ENCODE measurements at regions not wholly inside any gene's neighbourhood (a gene's known extent, or its start where the extent isn't known, plus 50 kb on each side); places are given as distances from the start of the nearest gene placed in this dataset.
"Not testable (repeated sequence)": the region's sequence is repeated elsewhere in the genome, so short reads cannot be mapped to it uniquely, and the experiment has no call there.

DNA sequence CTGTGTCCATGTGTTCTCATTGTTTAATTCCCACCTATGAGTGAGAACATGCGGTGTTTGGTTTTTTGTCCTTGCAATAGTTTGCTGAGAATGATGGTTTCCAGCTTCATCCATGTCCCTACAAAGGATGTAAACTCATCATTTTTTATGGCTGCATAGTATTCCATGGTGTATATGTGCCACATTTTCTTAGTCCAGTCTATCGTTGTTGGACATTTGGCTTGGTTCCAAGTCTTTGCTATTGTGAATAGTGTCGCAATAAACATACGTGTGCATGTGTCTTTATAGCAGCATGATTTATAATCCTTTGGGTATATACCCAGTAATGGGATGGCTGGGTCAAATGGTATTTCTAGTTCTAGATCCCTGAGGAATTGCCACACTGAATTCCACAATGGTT lies 114.2 kb upstream of the ZNF195 start:
- H2BK120ac ChIP-seq (ENCODE audit: low read depth, low read length); H3K4me1 ChIP-seq (ENCODE audit: control insufficient read depth in 2 of 2, insufficient read depth in 1 of 2, low read depth in 1 of 2, low read length in 2 of 2); H3K4ac ChIP-seq (ENCODE audit: low read length); H3K36me3 ChIP-seq (replicated peaks in 1 of 2; ENCODE audit: control insufficient read depth in 2 of 2, insufficient read depth in 2 of 2, low read length in 2 of 2); H3K27me3 ChIP-seq (ENCODE audit: control insufficient read depth in 3 of 3, insufficient read depth in 3 of 3, low read depth in 1 of 3, low read length in 3 of 3); H3K23ac ChIP-seq (ENCODE audit: low read depth, low read length, poor library complexity); H3K9ac ChIP-seq (ENCODE audit: low read depth, low read length, poor library complexity); H2AK5ac ChIP-seq (ENCODE audit: low read depth, low read length); H2BK12ac ChIP-seq (ENCODE audit: low read length); H3K18ac ChIP-seq (ENCODE audit: low read length); H3K4me3 ChIP-seq (ENCODE audit: low read length in 2 of 2); H2BK5ac ChIP-seq (ENCODE audit: low read length); H2AFZ ChIP-seq (ENCODE audit: low read length); H4K8ac ChIP-seq (ENCODE audit: low read depth, low read length); H2BK15ac ChIP-seq (ENCODE audit: low read length); H3K9me3 ChIP-seq (replicated peaks in 1 of 2; ENCODE audit: control insufficient read depth in 2 of 2, insufficient read depth in 1 of 2, low read depth in 1 of 2, low read length in 2 of 2); DNase-seq (ENCODE audit: low spot score); H4K91ac ChIP-seq (ENCODE audit: low read depth, low read length, poor library complexity); H3K4me2 ChIP-seq (ENCODE audit: insufficient read depth, low read length, poor library complexity, severe bottlenecking); H3K27ac ChIP-seq (replicated peaks; ENCODE audit: low read length); H3K79me1 ChIP-seq (ENCODE audit: low read depth, low read length); H3K14ac ChIP-seq (ENCODE audit: low read length): not testable (repeated sequence)
- WGBS, 2 donors (ENCODE audit: extremely low coverage in 2 of 2, insufficient read length in 2 of 2, insufficient replicate concordance in 1 of 2) = no CpG with 5 or more reads among the region's 4 CpGs

DNA sequence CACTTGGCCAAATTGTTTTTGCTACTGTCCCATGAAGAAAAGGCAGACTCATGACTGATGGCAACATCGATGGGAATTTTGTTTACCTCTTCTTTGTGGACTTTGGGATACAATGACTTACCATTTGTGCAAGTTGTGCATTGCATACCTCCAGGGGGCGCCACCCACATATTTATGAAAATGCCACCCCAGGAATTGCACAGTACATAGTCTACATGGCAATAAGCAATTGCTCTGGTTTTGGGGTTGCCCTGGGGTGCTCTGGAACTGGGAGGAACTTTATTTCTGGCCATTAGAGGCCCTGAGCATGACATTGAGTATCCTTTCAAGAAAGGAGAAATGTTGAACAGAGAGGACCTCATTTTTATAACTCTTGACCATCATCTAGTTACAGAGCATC lies 109.1 kb upstream of the ZNF195 start:
- H3K9ac ChIP-seq (ENCODE audit: low read depth, low read length, poor library complexity); H2AK5ac ChIP-seq (ENCODE audit: low read depth, low read length); H2BK120ac ChIP-seq (ENCODE audit: low read depth, low read length); H3K18ac ChIP-seq (ENCODE audit: low read length); H3K9me3 ChIP-seq (replicated peaks in 1 of 2; ENCODE audit: control insufficient read depth in 2 of 2, insufficient read depth in 1 of 2, low read depth in 1 of 2, low read length in 2 of 2); H4K8ac ChIP-seq (ENCODE audit: low read depth, low read length); H4K91ac ChIP-seq (ENCODE audit: low read depth, low read length, poor library complexity); H2BK5ac ChIP-seq (ENCODE audit: low read length); H2BK15ac ChIP-seq (ENCODE audit: low read length); H3K4ac ChIP-seq (ENCODE audit: low read length); H3K4me3 ChIP-seq (ENCODE audit: low read length in 2 of 2); H3K79me1 ChIP-seq (ENCODE audit: low read depth, low read length); H2AFZ ChIP-seq (ENCODE audit: low read length); H3K14ac ChIP-seq (ENCODE audit: low read length); H3K23ac ChIP-seq (ENCODE audit: low read depth, low read length, poor library complexity); H3K36me3 ChIP-seq (replicated peaks in 1 of 2; ENCODE audit: control insufficient read depth in 2 of 2, insufficient read depth in 2 of 2, low read length in 2 of 2); H3K4me2 ChIP-seq (ENCODE audit: insufficient read depth, low read length, poor library complexity, severe bottlenecking); DNase-seq (ENCODE audit: low spot score); H3K27me3 ChIP-seq (ENCODE audit: control insufficient read depth in 3 of 3, insufficient read depth in 3 of 3, low read depth in 1 of 3, low read length in 3 of 3); H3K27ac ChIP-seq (replicated peaks; ENCODE audit: low read length); H3K4me1 ChIP-seq (ENCODE audit: control insufficient read depth in 2 of 2, insufficient read depth in 1 of 2, low read depth in 1 of 2, low read length in 2 of 2); H2BK12ac ChIP-seq (ENCODE audit: low read length): not testable (repeated sequence)
- WGBS, 2 donors (ENCODE audit: extremely low coverage in 2 of 2, insufficient read length in 2 of 2, insufficient replicate concordance in 1 of 2) = no CpG with 5 or more reads among the region's 2 CpGs

DNA sequence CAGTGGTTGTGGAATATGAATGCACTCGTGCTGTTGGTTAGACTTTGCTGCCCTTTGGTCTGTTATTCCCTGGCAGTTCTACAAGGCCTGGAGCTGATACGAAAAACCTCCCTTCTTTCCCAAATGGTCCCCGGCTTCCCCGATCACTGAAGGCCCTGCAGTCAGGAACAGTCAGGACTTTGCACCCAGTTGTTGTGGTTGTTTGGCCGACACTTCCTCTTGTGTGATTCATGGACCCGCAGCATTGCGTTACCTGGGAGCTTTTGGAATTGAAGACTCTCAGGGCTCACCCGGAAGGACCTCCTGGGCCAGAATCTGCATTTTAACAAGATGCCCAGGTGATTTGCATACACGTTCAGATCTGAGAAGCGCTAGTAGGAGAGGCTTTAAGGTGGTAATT lies 106.8 kb upstream of the ZNF195 start:
- DNase-seq (ENCODE audit: low spot score); H3K27me3 ChIP-seq (ENCODE audit: control insufficient read depth in 3 of 3, insufficient read depth in 3 of 3, low read depth in 1 of 3, low read length in 3 of 3): not testable (repeated sequence)
- no CpG with 5 or more reads among the region's 10 CpGs for WGBS, 2 donors (ENCODE audit: extremely low coverage in 2 of 2, insufficient read length in 2 of 2, insufficient replicate concordance in 1 of 2)

GRCh38 chr11:3476937-3477885 lies 98.3 kb upstream of the ZNF195 start:
- not testable (repeated sequence) for H3K14ac ChIP-seq (ENCODE audit: low read length); H3K27ac ChIP-seq (replicated peaks; ENCODE audit: low read length); H3K4me2 ChIP-seq (ENCODE audit: insufficient read depth, low read length, poor library complexity, severe bottlenecking); H4K91ac ChIP-seq (ENCODE audit: low read depth, low read length, poor library complexity); H3K23ac ChIP-seq (ENCODE audit: low read depth, low read length, poor library complexity); H2AK5ac ChIP-seq (ENCODE audit: low read depth, low read length); H3K36me3 ChIP-seq (replicated peaks in 1 of 2; ENCODE audit: control insufficient read depth in 2 of 2, insufficient read depth in 2 of 2, low read length in 2 of 2); H3K18ac ChIP-seq (ENCODE audit: low read length); H3K4ac ChIP-seq (ENCODE audit: low read length); H3K27me3 ChIP-seq (ENCODE audit: control insufficient read depth in 3 of 3, insufficient read depth in 3 of 3, low read depth in 1 of 3, low read length in 3 of 3); H2BK5ac ChIP-seq (ENCODE audit: low read length); H3K9ac ChIP-seq (ENCODE audit: low read depth, low read length, poor library complexity); H3K4me3 ChIP-seq (ENCODE audit: low read length in 2 of 2); H2BK120ac ChIP-seq (ENCODE audit: low read depth, low read length); H2BK15ac ChIP-seq (ENCODE audit: low read length); H3K4me1 ChIP-seq (ENCODE audit: control insufficient read depth in 2 of 2, insufficient read depth in 1 of 2, low read depth in 1 of 2, low read length in 2 of 2); H2BK12ac ChIP-seq (ENCODE audit: low read length); H4K8ac ChIP-seq (ENCODE audit: low read depth, low read length); H3K79me1 ChIP-seq (ENCODE audit: low read depth, low read length); H3K9me3 ChIP-seq (replicated peaks in 1 of 2; ENCODE audit: control insufficient read depth in 2 of 2, insufficient read depth in 1 of 2, low read depth in 1 of 2, low read length in 2 of 2); H2AFZ ChIP-seq (ENCODE audit: low read length); DNase-seq (ENCODE audit: low spot score)
- no CpG with 5 or more reads among the region's 20 CpGs for WGBS, 2 donors (ENCODE audit: extremely low coverage in 2 of 2, insufficient read length in 2 of 2, insufficient replicate concordance in 1 of 2)

More for the DNA sequence above, 106.8 kb upstream of the ZNF195 start:
- H4K8ac ChIP-seq (ENCODE audit: low read depth, low read length); H3K4me2 ChIP-seq (ENCODE audit: insufficient read depth, low read length, poor library complexity, severe bottlenecking); H2BK120ac ChIP-seq (ENCODE audit: low read depth, low read length); H2BK12ac ChIP-seq (ENCODE audit: low read length); H2BK5ac ChIP-seq (ENCODE audit: low read length); H2AK5ac ChIP-seq (ENCODE audit: low read depth, low read length); H2AFZ ChIP-seq (ENCODE audit: low read length); H2BK15ac ChIP-seq (ENCODE audit: low read length); H3K36me3 ChIP-seq (replicated peaks in 1 of 2; ENCODE audit: control insufficient read depth in 2 of 2, insufficient read depth in 2 of 2, low read length in 2 of 2); H3K4me1 ChIP-seq (ENCODE audit: control insufficient read depth in 2 of 2, insufficient read depth in 1 of 2, low read depth in 1 of 2, low read length in 2 of 2); H3K79me1 ChIP-seq (ENCODE audit: low read depth, low read length); H3K27ac ChIP-seq (replicated peaks; ENCODE audit: low read length); H3K4ac ChIP-seq (ENCODE audit: low read length); H3K23ac ChIP-seq (ENCODE audit: low read depth, low read length, poor library complexity); H3K9me3 ChIP-seq (replicated peaks in 1 of 2; ENCODE audit: control insufficient read depth in 2 of 2, insufficient read depth in 1 of 2, low read depth in 1 of 2, low read length in 2 of 2); H3K9ac ChIP-seq (ENCODE audit: low read depth, low read length, poor library complexity); H3K14ac ChIP-seq (ENCODE audit: low read length); H3K4me3 ChIP-seq (ENCODE audit: low read length in 2 of 2); H3K18ac ChIP-seq (ENCODE audit: low read length); H4K91ac ChIP-seq (ENCODE audit: low read depth, low read length, poor library complexity): not testable (repeated sequence)

All from neuronal stem cell (in vitro differentiated cells).